HL-60 (cell line): ENCODE measurements at regions not wholly inside any gene's neighbourhood (a gene's known extent, or its start where the extent isn't known, plus 50 kb on each side); places are given as distances from the start of the nearest gene placed in this dataset.

ENCODE experiments used
- DNase-seq, 2 experiments: peaks; one replicate each; pipeline ENCODE4 v3.0.0-alpha.2; 2010 to 2020; ENCODE audit warnings: low read depth in 1 of 2, low spot score in 1 of 2
- H3K27ac ChIP-seq: fragments of 250-450 bp; sonication (Bioruptor Pico); replicated peaks from 2 replicates; pipeline ENCODE4 v1.5.1; 2020; ENCODE audit warnings: mild to moderate bottlenecking, moderate library complexity
- H3K27me3 ChIP-seq: fragments of 250-450 bp; sonication (Bioruptor Pico); 2 replicates; pipeline ENCODE4 v1.5.1; 2021; ENCODE audit warnings: mild to moderate bottlenecking, moderate library complexity; ENCODE audit not compliant: insufficient read depth, poor library complexity, severe bottlenecking
- H3K4me3 ChIP-seq: replicated peaks from 2 replicates; pipeline ENCODE4 v1.5.1; 2011; ENCODE audit warnings: mild to moderate bottlenecking, control low read depth, low read length; ENCODE audit not compliant: insufficient read depth
- GABPA ChIP-seq: IDR thresholded peaks from 2 replicates; pipeline ENCODE4 v1.6.1; 2012; ENCODE audit warnings: low read depth
- POLR2AphosphoS5 ChIP-seq: IDR thresholded peaks from 2 replicates; pipeline ENCODE4 v1.6.1; 2012; ENCODE audit warnings: low read depth
- SPI1 ChIP-seq: IDR thresholded peaks from 2 replicates; pipeline ENCODE4 v1.6.1; 2012; ENCODE audit warnings: low read depth, mild to moderate bottlenecking, borderline replicate concordance
- TF ChIP-seq, protein P1 (sequence below): IDR thresholded peaks from one replicate; pipeline ENCODE4 v1.5.1; 2011; ENCODE audit warnings: low read length, control low read depth, inconsistent platforms; ENCODE audit not compliant: insufficient read depth
- TF ChIP-seq, protein P2 (sequence below): IDR thresholded peaks from 2 replicates; pipeline ENCODE4 v1.6.1; 2012; ENCODE audit warnings: low read depth; ENCODE audit not compliant: insufficient replicate concordance

DNA sequence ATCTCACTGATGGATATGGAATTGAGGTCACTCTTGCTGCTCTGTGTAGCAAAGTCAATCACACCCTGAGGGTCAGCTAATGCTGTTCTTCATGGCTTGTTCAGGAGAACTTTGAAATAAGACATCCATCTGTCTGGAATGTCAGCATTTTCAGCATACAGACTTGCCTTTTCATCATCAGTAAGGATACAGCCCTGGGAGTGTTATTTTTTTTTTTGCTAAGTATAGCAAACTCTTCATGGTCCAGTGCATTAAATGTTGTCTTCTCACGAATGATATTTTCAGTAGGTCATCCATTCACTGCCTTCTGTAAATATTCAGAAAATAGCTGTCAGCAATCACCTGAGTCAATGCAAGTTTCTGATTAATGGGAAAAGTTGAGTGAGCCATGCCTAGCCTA lies 268.8 kb upstream of the SMIM31 start:
- TF ChIP-seq SPI1 (no peak), GABPA (no peak), POLR2AphosphoS5 (no peak)
- TF ChIP-seq, protein P1, sequence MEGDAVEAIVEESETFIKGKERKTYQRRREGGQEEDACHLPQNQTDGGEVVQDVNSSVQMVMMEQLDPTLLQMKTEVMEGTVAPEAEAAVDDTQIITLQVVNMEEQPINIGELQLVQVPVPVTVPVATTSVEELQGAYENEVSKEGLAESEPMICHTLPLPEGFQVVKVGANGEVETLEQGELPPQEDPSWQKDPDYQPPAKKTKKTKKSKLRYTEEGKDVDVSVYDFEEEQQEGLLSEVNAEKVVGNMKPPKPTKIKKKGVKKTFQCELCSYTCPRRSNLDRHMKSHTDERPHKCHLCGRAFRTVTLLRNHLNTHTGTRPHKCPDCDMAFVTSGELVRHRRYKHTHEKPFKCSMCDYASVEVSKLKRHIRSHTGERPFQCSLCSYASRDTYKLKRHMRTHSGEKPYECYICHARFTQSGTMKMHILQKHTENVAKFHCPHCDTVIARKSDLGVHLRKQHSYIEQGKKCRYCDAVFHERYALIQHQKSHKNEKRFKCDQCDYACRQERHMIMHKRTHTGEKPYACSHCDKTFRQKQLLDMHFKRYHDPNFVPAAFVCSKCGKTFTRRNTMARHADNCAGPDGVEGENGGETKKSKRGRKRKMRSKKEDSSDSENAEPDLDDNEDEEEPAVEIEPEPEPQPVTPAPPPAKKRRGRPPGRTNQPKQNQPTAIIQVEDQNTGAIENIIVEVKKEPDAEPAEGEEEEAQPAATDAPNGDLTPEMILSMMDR, result no peak
- TF ChIP-seq, protein P2, sequence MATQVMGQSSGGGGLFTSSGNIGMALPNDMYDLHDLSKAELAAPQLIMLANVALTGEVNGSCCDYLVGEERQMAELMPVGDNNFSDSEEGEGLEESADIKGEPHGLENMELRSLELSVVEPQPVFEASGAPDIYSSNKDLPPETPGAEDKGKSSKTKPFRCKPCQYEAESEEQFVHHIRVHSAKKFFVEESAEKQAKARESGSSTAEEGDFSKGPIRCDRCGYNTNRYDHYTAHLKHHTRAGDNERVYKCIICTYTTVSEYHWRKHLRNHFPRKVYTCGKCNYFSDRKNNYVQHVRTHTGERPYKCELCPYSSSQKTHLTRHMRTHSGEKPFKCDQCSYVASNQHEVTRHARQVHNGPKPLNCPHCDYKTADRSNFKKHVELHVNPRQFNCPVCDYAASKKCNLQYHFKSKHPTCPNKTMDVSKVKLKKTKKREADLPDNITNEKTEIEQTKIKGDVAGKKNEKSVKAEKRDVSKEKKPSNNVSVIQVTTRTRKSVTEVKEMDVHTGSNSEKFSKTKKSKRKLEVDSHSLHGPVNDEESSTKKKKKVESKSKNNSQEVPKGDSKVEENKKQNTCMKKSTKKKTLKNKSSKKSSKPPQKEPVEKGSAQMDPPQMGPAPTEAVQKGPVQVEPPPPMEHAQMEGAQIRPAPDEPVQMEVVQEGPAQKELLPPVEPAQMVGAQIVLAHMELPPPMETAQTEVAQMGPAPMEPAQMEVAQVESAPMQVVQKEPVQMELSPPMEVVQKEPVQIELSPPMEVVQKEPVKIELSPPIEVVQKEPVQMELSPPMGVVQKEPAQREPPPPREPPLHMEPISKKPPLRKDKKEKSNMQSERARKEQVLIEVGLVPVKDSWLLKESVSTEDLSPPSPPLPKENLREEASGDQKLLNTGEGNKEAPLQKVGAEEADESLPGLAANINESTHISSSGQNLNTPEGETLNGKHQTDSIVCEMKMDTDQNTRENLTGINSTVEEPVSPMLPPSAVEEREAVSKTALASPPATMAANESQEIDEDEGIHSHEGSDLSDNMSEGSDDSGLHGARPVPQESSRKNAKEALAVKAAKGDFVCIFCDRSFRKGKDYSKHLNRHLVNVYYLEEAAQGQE, result no peak
- Histone ChIP-seq H3K4me3 (no peak overlapping the region), H3K27ac (no peak overlapping the region), H3K27me3 (no peaks in the 10 kb centered on the region)
- no peak for DNase-seq

DNA sequence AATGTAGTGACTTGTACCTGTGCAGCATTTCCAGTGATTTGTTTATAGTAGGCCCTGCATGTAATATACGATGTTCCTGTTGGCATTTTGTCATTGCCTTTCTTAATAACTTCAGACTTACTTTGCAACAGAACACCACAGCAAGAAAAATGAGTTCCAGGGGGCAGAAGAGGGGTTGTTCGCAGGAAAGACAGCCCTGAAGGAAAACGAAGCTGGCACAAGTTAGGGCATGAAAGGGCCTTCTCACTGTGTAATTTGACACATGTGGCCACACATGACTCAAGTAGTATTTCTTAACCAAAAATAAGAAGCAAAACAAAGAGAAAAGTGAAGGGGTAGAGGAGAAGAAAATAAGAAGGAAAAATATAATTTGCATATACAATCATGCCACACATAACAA lies 265.8 kb upstream of the SMIM31 start:
- DNase-seq, result no peak
- no peak overlapping the region for H3K4me3 ChIP-seq
- no peak overlapping the region for H3K27ac ChIP-seq
- H3K27me3 ChIP-seq, result no peaks in the 10 kb centered on the region
- TF ChIP-seq, protein P1, result no peak
- TF ChIP-seq GABPA, result no peak
- TF ChIP-seq, protein P2, result no peak
- TF ChIP-seq POLR2AphosphoS5, result no peak
- no peak for TF ChIP-seq SPI1

DNA sequence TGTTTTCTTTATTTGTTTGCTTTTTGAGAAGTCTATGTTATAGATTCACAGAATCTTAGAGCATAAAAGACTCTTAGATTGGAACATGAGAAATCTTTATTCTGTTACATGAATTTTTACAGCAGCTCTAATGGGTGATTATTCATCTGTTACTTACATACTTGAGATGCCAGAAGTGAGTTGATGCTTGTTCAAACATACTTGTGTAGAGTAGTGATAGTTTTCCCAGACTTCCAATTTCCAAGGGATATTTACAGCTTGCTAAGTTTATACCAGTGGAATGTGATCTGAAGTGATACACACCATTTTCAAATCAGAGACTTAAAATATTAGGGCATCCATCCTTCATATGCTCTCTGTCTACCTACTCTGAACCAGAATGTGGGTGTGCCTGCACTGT lies 252.9 kb upstream of the SMIM31 start:
- DNase-seq, result no peak
- Histone ChIP-seq H3K27ac (no peak overlapping the region), H3K4me3 (no peak overlapping the region), H3K27me3 (no peaks in the 10 kb centered on the region)
- TF ChIP-seq SPI1 (no peak), GABPA (no peak), POLR2AphosphoS5 (no peak)
- TF ChIP-seq, protein P2, result no peak
- TF ChIP-seq, protein P1, result no peak
